ENCODE measurements at regions not wholly inside any gene's neighbourhood (a gene's known extent, or its start where the extent isn't known, plus 50 kb on each side); places are given as distances from the start of the nearest gene placed in this dataset.

DNA sequence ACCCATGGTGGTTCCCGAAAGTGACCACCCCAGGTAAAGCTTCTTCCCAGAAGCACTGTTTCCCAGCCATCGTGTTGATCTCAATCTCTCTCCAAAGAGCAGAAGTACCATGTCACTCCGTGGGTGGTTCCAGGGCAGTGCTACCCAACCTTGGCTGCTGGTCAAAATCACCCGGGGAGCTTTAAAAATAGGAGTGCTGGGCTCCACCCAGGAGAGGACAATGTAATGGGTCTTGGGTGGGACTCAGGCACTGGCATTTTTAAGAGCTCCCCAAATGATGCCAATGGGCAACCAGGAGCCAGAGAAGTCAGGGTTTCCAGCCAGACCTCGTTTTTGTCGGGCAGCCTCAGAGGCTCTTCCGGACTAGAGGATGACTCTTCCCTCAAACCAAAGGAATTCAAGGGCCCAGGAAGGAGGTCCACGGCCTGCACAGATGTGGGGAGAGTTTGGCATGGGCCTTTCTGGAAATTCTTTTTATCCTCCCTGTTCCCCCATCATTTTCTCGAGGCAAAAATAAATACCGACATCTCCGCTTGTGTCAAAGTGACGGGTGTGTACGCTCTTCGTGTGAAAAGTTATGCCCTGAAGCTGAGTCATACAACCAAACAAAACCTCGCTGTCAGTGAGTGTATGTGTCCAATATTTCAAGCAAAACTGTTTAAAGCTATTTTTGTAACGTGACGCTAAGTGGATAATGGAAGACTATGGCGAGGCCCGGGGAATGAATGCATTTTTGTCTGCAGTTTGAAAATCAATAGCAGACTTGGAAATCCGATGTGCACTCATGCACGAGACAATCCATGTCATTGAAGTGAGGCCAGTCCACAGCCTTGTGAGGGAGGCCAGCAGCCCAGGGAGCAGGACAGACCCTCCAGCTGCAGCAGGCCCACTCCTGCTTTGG, 364.1 kb downstream of the FOXL1 start:
- TF ChIP-seq GATA2 (IDR thresholded peaks at IDR 0.05; ENCODE audit: low read depth, low read length) (no peak), GATA3 (IDR thresholded peaks at IDR 0.05; ENCODE audit: low read depth, low read length) (no peak)

DNA sequence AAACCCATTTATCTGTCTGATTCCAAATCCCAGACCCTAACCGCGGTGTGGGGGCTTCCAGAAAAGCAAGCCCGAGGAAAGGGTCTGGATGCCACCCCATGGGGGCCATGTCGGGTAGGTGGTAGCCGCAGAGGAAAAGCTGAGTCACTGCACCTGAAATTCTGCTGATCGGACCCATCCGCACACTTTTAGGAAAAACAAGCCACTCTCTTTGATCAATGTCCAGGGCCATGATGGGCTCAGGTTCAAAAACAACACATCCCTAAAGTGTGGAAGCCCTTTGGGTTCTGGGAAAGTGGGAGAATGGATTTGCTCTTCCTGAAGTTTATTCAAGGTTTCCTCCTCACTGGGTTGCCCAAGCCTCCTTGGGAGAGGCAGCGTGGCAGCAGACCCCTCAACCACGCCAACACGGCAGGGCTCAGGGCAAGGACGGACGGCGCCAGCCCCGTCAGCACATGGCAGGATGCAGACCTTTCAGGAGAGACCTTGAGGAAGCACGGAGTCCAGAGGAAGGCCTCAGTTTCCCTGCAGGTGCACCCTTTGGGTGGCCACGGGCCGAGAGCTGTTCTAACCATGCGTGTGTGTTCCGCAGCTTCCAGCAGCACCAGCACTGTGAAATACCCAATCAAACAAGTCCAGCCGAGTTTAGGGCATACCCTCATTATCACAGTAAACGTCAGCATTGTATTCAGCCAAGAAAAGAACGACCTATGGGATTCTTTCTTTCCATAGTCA, 367.0 kb downstream of the FOXL1 start:
- no peak for TF ChIP-seq GATA3 (IDR thresholded peaks at IDR 0.05; ENCODE audit: low read depth, low read length)
- no peak for TF ChIP-seq GATA2 (IDR thresholded peaks at IDR 0.05; ENCODE audit: low read depth, low read length)

DNA sequence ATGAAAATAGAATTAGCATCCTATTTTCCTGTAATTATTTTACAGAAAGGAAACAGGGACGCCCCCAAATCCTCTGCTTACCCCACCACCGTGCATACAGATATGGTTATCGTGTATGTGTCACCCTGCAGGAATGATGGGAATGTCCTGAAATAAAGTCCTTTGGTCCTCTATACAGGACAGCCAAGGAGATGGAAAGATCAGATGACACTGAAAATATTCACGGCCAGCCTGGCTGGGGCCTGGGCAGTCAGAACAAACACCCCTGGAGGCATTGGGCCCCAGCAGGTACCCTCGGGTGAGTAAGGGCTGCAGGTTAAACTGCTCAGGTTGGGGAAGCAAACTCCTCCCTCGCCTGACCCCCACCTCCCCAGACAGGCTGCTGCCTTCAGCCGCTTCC, 368.0 kb downstream of the FOXL1 start:
- TF ChIP-seq GATA2 (IDR thresholded peaks at IDR 0.05; ENCODE audit: low read depth, low read length) (no peak), GATA3 (IDR thresholded peaks at IDR 0.05; ENCODE audit: low read depth, low read length) (no peak)

DNA sequence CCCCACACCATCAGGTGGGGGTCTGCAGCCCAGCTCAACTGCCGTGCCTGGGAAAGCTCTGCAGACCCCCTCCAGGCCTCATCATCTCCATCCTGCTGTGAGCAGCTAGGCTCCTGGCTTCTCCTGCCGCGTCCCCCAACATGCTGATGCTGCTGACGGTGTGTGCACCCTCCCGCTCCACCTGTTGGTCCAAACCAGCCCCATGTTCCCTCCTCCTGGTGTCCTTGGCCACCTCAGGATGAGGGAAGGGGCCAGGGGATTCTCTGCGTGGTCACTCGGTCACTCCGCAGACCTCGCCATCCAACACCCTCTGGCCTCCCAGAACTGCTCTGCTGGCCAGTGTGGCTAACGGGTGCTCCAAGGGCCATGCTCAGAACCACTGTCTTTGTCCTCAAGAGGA, 368.6 kb downstream of the FOXL1 start:
- TF ChIP-seq GATA2 (IDR thresholded peaks at IDR 0.05; ENCODE audit: low read depth, low read length) (no peak), GATA3 (IDR thresholded peaks at IDR 0.05; ENCODE audit: low read depth, low read length) (no peak)

DNA sequence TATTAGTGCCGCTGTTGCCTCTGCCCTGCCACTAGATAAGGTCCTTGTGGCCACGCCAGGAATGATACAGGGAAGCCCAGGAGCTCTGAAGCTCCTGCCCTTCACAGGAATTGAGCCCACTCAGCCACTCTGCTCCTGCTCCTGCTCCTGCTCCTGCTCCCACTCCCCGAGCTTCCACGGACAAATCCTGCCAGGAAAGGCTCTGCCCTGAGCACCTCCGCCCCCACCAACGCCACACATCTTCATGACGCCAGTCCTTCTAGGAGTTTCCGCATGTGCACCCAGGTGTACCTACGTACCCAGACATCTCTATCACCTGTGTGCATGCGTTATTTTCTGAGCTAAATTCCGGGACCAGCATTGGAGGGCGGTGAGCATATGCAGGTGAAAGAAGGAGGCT, 369.1 kb downstream of the C16orf95 start:
- no peak for TF ChIP-seq GATA3 (IDR thresholded peaks at IDR 0.05; ENCODE audit: low read depth, low read length)
- TF ChIP-seq GATA2 (IDR thresholded peaks at IDR 0.05; ENCODE audit: low read depth, low read length): no peak

DNA sequence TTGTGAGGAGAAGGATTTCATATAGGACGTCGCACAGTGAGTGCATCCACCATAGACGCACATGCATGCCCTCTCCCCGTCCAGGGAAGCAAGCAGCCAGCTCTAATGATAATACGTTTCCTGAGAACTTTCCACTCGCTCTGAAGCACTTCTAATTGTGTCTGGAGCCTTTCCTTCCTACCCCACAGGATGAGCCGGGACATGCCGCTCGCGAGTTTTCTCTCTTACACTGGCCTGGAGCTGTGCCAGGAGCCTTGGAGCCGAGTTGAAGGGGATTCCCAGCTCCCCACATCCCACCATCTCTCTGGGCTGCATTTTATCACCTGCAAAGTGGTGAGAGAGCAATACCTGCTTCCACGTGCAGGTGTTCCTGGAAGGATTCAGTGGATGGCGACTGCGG, 368.1 kb downstream of the C16orf95 start:
- TF ChIP-seq GATA2 (IDR thresholded peaks at IDR 0.05; ENCODE audit: low read depth, low read length) (no peak), GATA3 (IDR thresholded peaks at IDR 0.05; ENCODE audit: low read depth, low read length) (no peak)

DNA sequence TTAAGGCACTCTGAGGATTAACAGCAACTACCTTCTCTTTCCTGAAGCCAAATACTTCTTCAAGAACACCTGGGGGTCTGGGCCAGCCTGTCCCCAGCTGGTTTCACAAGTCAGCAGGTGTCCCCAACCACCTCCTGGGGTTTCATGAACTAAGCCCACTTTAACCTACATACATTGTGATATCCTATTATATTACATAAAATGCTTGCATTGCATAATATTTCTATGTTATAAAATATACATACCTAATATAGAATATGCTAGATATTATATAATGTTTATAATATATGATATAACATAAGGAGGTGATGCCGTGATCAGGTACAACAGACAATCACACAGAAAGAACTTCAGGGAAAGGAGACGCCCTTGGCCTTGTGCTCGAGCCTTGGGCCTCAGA, 367.6 kb downstream of the C16orf95 start:
- TF ChIP-seq GATA2 (IDR thresholded peaks at IDR 0.05; ENCODE audit: low read depth, low read length): no peak
- TF ChIP-seq GATA3 (IDR thresholded peaks at IDR 0.05; ENCODE audit: low read depth, low read length): no peak

DNA sequence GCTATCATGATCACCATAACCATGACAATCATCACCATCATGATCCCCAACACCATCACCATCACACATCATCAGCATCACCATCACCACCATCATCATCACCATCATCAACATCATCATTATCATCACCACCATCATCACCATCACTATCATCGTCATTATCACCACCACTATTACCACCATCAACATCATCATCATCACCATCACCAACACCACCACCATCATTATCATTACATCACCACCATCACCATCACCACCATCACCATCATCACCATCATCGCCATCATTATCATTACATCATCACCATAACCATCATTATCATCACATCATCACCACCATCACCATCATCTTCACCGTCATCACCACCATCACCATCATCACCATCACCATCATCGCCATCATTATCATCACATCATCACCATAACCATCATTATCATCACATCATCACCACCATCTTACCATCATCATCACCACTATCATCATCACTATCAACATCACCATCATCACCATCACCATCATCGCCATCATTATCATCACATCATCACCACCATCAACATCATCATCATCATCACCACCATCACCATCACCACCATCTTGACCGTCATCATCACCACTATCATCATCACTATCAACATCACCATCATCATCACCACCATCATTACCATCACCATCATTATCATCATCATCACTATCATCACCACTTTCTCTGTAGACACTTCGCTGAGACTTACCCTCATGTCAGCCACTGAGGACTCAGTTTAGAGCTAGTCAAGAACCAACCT, 366.0 kb downstream of the C16orf95 start:
- TF ChIP-seq GATA2 (IDR thresholded peaks at IDR 0.05; ENCODE audit: low read depth, low read length) (no peak), GATA3 (IDR thresholded peaks at IDR 0.05; ENCODE audit: low read depth, low read length) (no peak)

DNA sequence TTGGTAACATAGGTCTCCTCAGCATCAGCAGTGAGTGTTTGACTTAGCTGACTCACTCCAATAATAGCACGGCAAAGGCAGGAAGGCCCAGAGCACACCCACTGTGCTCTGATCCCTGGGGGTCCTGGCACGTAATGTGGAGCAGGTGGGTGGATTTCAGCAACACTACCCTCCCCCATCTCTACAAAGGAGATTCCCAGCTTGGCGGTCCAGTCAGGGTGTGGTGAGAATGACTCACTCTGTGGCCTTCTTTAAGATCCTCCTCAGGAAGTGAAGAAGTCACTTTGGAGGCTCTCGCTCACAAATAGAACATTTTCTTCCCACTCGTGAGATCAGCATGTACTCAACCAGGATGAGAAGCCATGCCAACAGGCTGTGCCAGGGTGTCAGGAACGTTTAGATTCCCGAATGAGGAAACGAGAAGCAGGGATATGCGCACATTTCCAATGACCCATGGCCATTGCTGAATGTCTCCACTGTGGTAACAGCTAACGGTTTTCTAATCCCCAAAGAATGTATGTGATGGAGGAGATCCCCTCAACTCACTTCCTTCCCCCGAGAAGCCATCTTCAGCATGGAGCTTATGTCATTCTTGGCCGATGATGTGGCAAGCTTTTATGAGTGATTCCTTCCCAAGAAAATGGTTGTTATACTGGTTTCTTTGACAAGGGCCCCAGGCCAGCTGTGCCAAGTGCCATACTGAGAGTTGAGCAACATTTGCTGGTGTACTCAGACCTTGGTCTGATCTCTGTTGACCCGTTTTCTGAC, 365.2 kb downstream of the C16orf95 start:
- TF ChIP-seq GATA2 (IDR thresholded peaks at IDR 0.05; ENCODE audit: low read depth, low read length) (no peak), GATA3 (IDR thresholded peaks at IDR 0.05; ENCODE audit: low read depth, low read length) (no peak)

DNA sequence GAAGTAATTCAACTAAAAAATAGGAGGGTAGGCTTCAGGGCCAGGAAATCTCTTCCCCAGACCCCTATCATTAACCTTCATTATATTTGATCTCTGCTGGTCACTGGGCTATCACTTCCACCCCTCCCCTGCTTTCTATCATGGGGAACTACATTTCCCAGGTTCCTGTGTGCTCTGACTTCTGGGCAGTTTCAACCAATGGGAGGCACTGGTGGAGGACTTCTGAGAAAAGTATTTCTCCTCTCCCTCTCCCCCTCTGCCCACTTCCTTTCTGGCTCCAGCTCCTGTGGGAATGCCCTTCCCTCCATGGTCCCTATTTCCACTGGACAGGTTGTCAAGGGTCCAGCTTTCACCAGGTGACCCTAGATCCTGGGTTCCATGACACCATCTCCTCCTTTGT, 364.4 kb downstream of the C16orf95 start:
- TF ChIP-seq GATA3 (IDR thresholded peaks at IDR 0.05; ENCODE audit: low read depth, low read length) (no peak), GATA2 (IDR thresholded peaks at IDR 0.05; ENCODE audit: low read depth, low read length) (no peak)

DNA sequence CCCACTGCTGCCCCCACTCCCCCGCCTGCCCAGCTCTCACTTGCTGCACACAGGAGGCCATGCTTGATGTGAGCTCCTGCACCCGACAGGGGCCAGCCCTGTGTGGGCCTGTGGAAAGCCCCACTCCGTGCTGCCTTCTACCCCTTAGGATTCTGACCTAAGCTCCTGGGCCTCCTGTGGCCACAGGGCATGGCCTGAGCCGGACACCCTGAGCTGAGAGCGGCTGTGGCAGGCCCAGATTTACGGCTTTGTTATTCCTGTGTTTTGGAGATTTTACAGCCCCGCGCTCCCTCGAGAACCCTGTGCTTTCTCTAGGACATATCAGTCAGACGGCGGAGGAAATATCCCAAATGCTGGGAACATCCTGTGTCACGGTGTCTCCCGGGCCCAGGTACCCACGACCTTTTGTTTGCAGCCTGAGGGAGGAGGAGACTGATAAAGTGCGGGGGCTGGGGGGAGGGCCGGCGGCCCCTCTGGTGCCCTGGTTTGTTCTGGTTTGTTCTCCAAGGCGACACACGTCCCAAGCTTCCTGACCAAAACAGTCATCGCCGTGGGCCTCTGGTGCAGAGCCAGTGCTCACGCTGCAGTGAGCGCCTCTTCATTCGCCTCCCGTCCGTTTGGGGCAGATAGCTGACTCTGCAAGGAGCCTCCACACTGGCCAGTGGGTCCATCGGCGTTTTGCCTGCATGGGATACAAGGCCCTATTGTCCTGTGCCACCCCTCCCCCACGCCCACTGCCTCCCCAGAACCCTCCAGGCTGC, 363.4 kb downstream of the C16orf95 start:
- TF ChIP-seq GATA2 (IDR thresholded peaks at IDR 0.05; ENCODE audit: low read depth, low read length) (no peak), GATA3 (IDR thresholded peaks at IDR 0.05; ENCODE audit: low read depth, low read length) (no peak)

DNA sequence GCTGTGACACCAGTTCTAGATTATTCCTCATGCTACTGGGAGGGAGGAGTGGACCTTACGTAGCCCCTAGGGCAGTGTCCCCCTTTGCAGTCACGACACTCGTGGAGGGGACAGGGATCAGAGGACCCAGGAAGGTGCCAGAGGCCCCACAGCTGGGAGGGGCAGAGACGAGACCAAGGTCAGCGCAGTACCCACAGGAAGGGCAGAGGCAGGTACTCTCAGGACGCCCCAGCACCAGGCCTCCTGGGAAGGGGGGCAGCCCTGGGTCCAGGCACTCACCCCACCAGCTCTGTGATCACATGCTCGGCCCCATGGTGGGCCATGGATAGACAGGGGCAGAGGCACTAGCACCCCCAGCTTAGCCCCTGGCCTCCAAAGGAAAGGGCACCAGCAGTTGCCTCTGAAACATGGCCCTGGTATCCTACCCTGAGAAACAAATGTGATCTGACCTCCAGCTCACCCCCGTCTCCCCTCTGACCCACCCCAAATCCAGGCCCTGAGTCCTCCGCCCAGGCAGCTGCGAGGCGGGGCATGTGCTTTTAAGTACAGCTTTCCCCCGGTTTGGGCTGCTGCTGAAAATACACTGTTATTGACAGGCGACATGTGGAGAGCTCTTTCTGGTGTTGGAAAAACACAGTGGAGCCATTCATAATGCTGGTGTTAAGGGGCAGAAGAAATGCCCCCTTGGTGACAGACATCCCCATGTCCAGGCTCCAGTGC, 361.9 kb downstream of the C16orf95 start:
- TF ChIP-seq GATA3 (IDR thresholded peaks at IDR 0.05; ENCODE audit: low read depth, low read length): no peak
- TF ChIP-seq GATA2 (IDR thresholded peaks at IDR 0.05; ENCODE audit: low read depth, low read length): no peak
